ENCODE measurements at regions not wholly inside any gene's neighbourhood (a gene's known extent, or its start where the extent isn't known, plus 50 kb on each side); places are given as distances from the start of the nearest gene placed in this dataset.

DNA sequence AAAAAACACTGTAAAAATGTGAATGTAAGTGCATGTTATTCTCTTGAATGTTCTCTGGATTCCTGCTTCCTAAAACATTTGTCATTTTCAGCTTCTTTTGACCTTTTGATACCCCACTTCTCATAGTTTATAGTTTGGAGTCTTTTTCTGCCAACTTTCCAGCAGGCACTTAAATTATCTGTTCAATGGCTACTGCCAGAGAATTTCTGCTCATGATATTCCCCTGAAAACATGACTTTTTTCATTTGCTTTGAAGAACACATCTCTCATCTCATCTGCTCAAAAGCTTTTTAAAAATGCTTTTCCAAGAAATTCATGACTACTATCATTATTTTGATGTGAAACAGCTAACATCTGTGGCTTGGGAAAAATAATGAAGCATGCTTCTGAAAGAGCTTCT, 269.7 kb upstream of the PCDH7 start:
- no TSS peak for BruUV-seq (replicated peaks)
- TF ChIP-seq, protein P1, sequence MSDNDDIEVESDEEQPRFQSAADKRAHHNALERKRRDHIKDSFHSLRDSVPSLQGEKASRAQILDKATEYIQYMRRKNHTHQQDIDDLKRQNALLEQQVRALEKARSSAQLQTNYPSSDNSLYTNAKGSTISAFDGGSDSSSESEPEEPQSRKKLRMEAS (IDR thresholded peaks at IDR 0.05; ENCODE audit: insufficient read depth, insufficient read length): no peak
- TF ChIP-seq, protein P2, sequence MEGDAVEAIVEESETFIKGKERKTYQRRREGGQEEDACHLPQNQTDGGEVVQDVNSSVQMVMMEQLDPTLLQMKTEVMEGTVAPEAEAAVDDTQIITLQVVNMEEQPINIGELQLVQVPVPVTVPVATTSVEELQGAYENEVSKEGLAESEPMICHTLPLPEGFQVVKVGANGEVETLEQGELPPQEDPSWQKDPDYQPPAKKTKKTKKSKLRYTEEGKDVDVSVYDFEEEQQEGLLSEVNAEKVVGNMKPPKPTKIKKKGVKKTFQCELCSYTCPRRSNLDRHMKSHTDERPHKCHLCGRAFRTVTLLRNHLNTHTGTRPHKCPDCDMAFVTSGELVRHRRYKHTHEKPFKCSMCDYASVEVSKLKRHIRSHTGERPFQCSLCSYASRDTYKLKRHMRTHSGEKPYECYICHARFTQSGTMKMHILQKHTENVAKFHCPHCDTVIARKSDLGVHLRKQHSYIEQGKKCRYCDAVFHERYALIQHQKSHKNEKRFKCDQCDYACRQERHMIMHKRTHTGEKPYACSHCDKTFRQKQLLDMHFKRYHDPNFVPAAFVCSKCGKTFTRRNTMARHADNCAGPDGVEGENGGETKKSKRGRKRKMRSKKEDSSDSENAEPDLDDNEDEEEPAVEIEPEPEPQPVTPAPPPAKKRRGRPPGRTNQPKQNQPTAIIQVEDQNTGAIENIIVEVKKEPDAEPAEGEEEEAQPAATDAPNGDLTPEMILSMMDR (IDR thresholded peaks at IDR 0.05; ENCODE audit: extremely low read depth in 1 of 2, insufficient read depth in 1 of 2, low read depth in 1 of 2, low read length in 2 of 2): no peak
- TF ChIP-seq EZH2 (IDR thresholded peaks at IDR 0.05; ENCODE audit: borderline replicate concordance, low read depth, low read length, severe bottlenecking): no peak
- TF ChIP-seq GATA2 (IDR thresholded peaks at IDR 0.05; ENCODE audit: insufficient read depth, insufficient read length, low read depth, low read length): no peak
- TF ChIP-seq JUN (IDR thresholded peaks at IDR 0.05; ENCODE audit: borderline replicate concordance, insufficient read depth, insufficient read length, low read depth): no peak
- no peak for TF ChIP-seq FOS (IDR thresholded peaks at IDR 0.05; ENCODE audit: borderline replicate concordance, insufficient read depth, low read length)
- no peak for TF ChIP-seq POLR2A (IDR thresholded peaks at IDR 0.05; ENCODE audit: low read depth, low read length)
- TF ChIP-seq MYC (IDR thresholded peaks at IDR 0.05; ENCODE audit: low read depth, low read length): no peak
- no peak for TF ChIP-seq POLR2AphosphoS5 (IDR thresholded peaks at IDR 0.05; ENCODE audit: insufficient read depth, low read depth, low read length)
- no peak overlapping the region for H3K4me2 ChIP-seq (ENCODE audit: insufficient read depth, low read length)
- no peaks in the 10 kb centered on the region for H3K79me2 ChIP-seq (ENCODE audit: control insufficient read depth, insufficient read depth, low read length)
- H3K9me3 ChIP-seq (replicated peaks; ENCODE audit: control insufficient read depth, insufficient read depth, low read length): no peaks in the 10 kb centered on the region
- H3K4me1 ChIP-seq (ENCODE audit: control insufficient read depth, extremely low read depth, insufficient read depth, low read length): no peaks in the 10 kb centered on the region
- H3K9ac ChIP-seq (replicated peaks; ENCODE audit: extremely low read depth, insufficient read depth, low read length): no peak overlapping the region
- FAIRE-seq (no peak), DNase-seq (ENCODE audit: low read depth, low spot score) (no peak)
- H4K20me1 ChIP-seq (replicated peaks; ENCODE audit: control insufficient read depth, extremely low read depth, insufficient read depth, low read length): no peaks in the 10 kb centered on the region
- H3K4me3 ChIP-seq (replicated peaks in 1 of 3; ENCODE audit: insufficient read depth in 1 of 3, low read depth in 1 of 3, low read length in 3 of 3): no peak overlapping the region
- CTCF ChIA-PET: no interaction called here
- H3K9me1 ChIP-seq (replicated peaks; ENCODE audit: control insufficient read depth, extremely low read depth, insufficient read depth, low read length): no peaks in the 10 kb centered on the region
- dilution Hi-C loops (cut with MboI; ENCODE audit: extremely low pct_ligation_motif_present, low sequenced_read_pairs): no loop called here
- intact Hi-C loops (cut with micrococcal nuclease): no loop called here
- H3K27ac ChIP-seq (ENCODE audit: insufficient read depth, low read depth, low read length): no peak overlapping the region
- no peaks in the 10 kb centered on the region for H3K27me3 ChIP-seq (ENCODE audit: control insufficient read depth in 2 of 2, insufficient read depth in 2 of 2, low read length in 2 of 2)
- POLR2A ChIA-PET: no interaction called here
- no peaks in the 10 kb centered on the region for H3K36me3 ChIP-seq (ENCODE audit: control insufficient read depth in 2 of 2, extremely low read depth in 1 of 2, insufficient read depth in 2 of 2, low read length in 2 of 2)
- no peak overlapping the region for H2AFZ ChIP-seq (ENCODE audit: low read depth, low read length)

All from endothelial cell of umbilical vein (primary cell).